ENCODE measurements at regions not wholly inside any gene's neighbourhood (a gene's known extent, or its start where the extent isn't known, plus 50 kb on each side); places are given as distances from the start of the nearest gene placed in this dataset.
"Not testable (repeated sequence)": the region's sequence is repeated elsewhere in the genome, so short reads cannot be mapped to it uniquely, and the experiment has no call there.

- Histone ChIP-seq H3K4me2 (no peak overlapping the region), H3K27me3 (peaks cover 3% of the 10 kb centered on the region), H3K9me3 (ENCODE audit: low read depth) (no peaks in the 10 kb centered on the region), H3K36me3 (replicated peaks; ENCODE audit: insufficient read depth, low read depth) (no peaks in the 10 kb centered on the region), H3K4me1 (ENCODE audit: insufficient read depth) (no peaks in the 10 kb centered on the region), H3K79me2 (no peaks in the 10 kb centered on the region), H3K27ac (no peak overlapping the region), H3K9me2 (replicated peaks; ENCODE audit: insufficient read depth) (no peaks in the 10 kb centered on the region), H3K4me3 (no peak overlapping the region), H4K20me1 (ENCODE audit: insufficient read depth, poor library complexity, severe bottlenecking) (no peaks in the 10 kb centered on the region), H2AFZ (no peak overlapping the region)
- TF ChIP-seq EZH2 (IDR thresholded peaks at IDR 0.05; ENCODE audit: borderline replicate concordance) (no peak), EZH2phosphoT487 (IDR thresholded peaks at IDR 0.05; ENCODE audit: low read depth, severe bottlenecking, unreplicated experiment) (no peak), CTCF (IDR thresholded peaks at IDR 0.05; ENCODE audit: poor library complexity) (no peak)
- WGBS (ENCODE audit: low lambda C conversion rate, missing lambda C conversion rate): 67% methylated on average over 9 of the region's 9 CpGs
- DNase-seq (ENCODE audit: low spot score): no peak
These were observed 159.4 kb upstream of the SPTLC3 start for GRCh38 chr20:12849225-12849910.

- H3K4me3 ChIP-seq; H3K27me3 ChIP-seq; H3K79me2 ChIP-seq; H3K9me3 ChIP-seq (ENCODE audit: low read depth); H3K27ac ChIP-seq; H2AFZ ChIP-seq; H3K4me2 ChIP-seq; H3K36me3 ChIP-seq (replicated peaks; ENCODE audit: insufficient read depth, low read depth); DNase-seq (ENCODE audit: low spot score); H3K4me1 ChIP-seq (ENCODE audit: insufficient read depth); H4K20me1 ChIP-seq (ENCODE audit: insufficient read depth, poor library complexity, severe bottlenecking); H3K9me2 ChIP-seq (replicated peaks; ENCODE audit: insufficient read depth): not testable (repeated sequence)
- 90% methylated on average over 9 of the region's 9 CpGs for WGBS (ENCODE audit: low lambda C conversion rate, missing lambda C conversion rate)
These were observed 151.1 kb upstream of the SPTLC3 start for GRCh38 chr20:12857643-12858042.

GRCh38 chr20:12860619-12861247, 148.0 kb upstream of the SPTLC3 start:
- no peaks in the 10 kb centered on the region for H3K9me2 ChIP-seq (replicated peaks; ENCODE audit: insufficient read depth)
- DNase-seq (ENCODE audit: low spot score): no peak
- no peaks in the 10 kb centered on the region for H3K4me1 ChIP-seq (ENCODE audit: insufficient read depth)
- H3K36me3 ChIP-seq (replicated peaks; ENCODE audit: insufficient read depth, low read depth): no peaks in the 10 kb centered on the region
- no peak overlapping the region for H3K27ac ChIP-seq
- H3K27me3 ChIP-seq: no peaks in the 10 kb centered on the region
- H3K4me3 ChIP-seq: no peak overlapping the region
- H3K79me2 ChIP-seq: no peaks in the 10 kb centered on the region
- TF ChIP-seq CTCF (IDR thresholded peaks at IDR 0.05; ENCODE audit: poor library complexity): no peak
- no peak for TF ChIP-seq EZH2 (IDR thresholded peaks at IDR 0.05; ENCODE audit: borderline replicate concordance)
- no peak for TF ChIP-seq EZH2phosphoT487 (IDR thresholded peaks at IDR 0.05; ENCODE audit: low read depth, severe bottlenecking, unreplicated experiment)
- no peaks in the 10 kb centered on the region for H4K20me1 ChIP-seq (ENCODE audit: insufficient read depth, poor library complexity, severe bottlenecking)
- no peak overlapping the region for H3K4me2 ChIP-seq
- no peak overlapping the region for H2AFZ ChIP-seq
- no peaks in the 10 kb centered on the region for H3K9me3 ChIP-seq (ENCODE audit: low read depth)

GRCh38 chr20:12869669-12870068, 139.1 kb upstream of the SPTLC3 start:
- no peak overlapping the region for H3K4me2 ChIP-seq
- no peaks in the 10 kb centered on the region for H3K4me1 ChIP-seq (ENCODE audit: insufficient read depth)
- no peaks in the 10 kb centered on the region for H3K9me2 ChIP-seq (replicated peaks; ENCODE audit: insufficient read depth)
- no peak overlapping the region for H3K27ac ChIP-seq
- no peak overlapping the region for H3K4me3 ChIP-seq
- no peaks in the 10 kb centered on the region for H3K79me2 ChIP-seq
- no peak for TF ChIP-seq CTCF (IDR thresholded peaks at IDR 0.05; ENCODE audit: poor library complexity)
- TF ChIP-seq EZH2phosphoT487 (IDR thresholded peaks at IDR 0.05; ENCODE audit: low read depth, severe bottlenecking, unreplicated experiment): no peak
- TF ChIP-seq EZH2 (IDR thresholded peaks at IDR 0.05; ENCODE audit: borderline replicate concordance): no peak
- H3K36me3 ChIP-seq (replicated peaks; ENCODE audit: insufficient read depth, low read depth): no peaks in the 10 kb centered on the region
- no peak overlapping the region for H2AFZ ChIP-seq
- no peaks in the 10 kb centered on the region for H3K27me3 ChIP-seq
- 100% methylated on average over 1 of the region's 1 CpG for WGBS (ENCODE audit: low lambda C conversion rate, missing lambda C conversion rate)
- DNase-seq (ENCODE audit: low spot score): no peak
- no peaks in the 10 kb centered on the region for H4K20me1 ChIP-seq (ENCODE audit: insufficient read depth, poor library complexity, severe bottlenecking)
- no peaks in the 10 kb centered on the region for H3K9me3 ChIP-seq (ENCODE audit: low read depth)

Data from hepatocyte (in vitro differentiated cells).